Activated T-cell treated with anti-CD3 and anti-CD28 coated beads for 48 hours (primary cell): ENCODE measurements at regions not wholly inside any gene's neighbourhood (a gene's known extent, or its start where the extent isn't known, plus 50 kb on each side); places are given as distances from the start of the nearest gene placed in this dataset.
"Not testable (repeated sequence)": the region's sequence is repeated elsewhere in the genome, so short reads cannot be mapped to it uniquely, and the experiment has no call there.

Experiments
- DNase-seq: peaks from one replicate; pipeline ENCODE4 v3.0.0-alpha.2; 2020; ENCODE audit warnings: low read depth

GRCh38 chr18:70600225-70600925 is 311.5 kb downstream of the SOCS6 start:
- no peak for DNase-seq

- no peak for DNase-seq
Measured at GRCh38 chr18:70598406-70598805, 309.6 kb downstream of the SOCS6 start.

GRCh38 chr18:70582981-70583380 is 294.1 kb downstream of the SOCS6 start:
- no peak for DNase-seq

- DNase-seq: no peak
Measured at GRCh38 chr18:70578480-70578879, 289.6 kb downstream of the SOCS6 start.

GRCh38 chr18:70577023-70577420 is 288.2 kb downstream of the SOCS6 start:
- no peak for DNase-seq

- no peak for DNase-seq
Measured at GRCh38 chr18:70576276-70577022, 287.6 kb downstream of the SOCS6 start.

- DNase-seq: not testable (repeated sequence)
Measured at GRCh38 chr18:70574951-70575350, 286.1 kb downstream of the SOCS6 start.

GRCh38 chr18:70569647-70570046 is 280.8 kb downstream of the SOCS6 start:
- DNase-seq: not testable (repeated sequence)

- DNase-seq: no peak
Measured at GRCh38 chr18:70559446-70559845, 270.6 kb downstream of the SOCS6 start.

- no peak for DNase-seq
Measured at GRCh38 chr18:70558371-70558770, 269.5 kb downstream of the SOCS6 start.

- no peak for DNase-seq
Measured at GRCh38 chr18:70554854-70555445, 266.1 kb downstream of the SOCS6 start.

- DNase-seq: no peak
Measured at GRCh38 chr18:70553936-70554260, 265.1 kb downstream of the SOCS6 start.

GRCh38 chr18:70553245-70553935 is 264.5 kb downstream of the SOCS6 start:
- DNase-seq: no peak

GRCh38 chr18:70536370-70537062 is 247.7 kb downstream of the SOCS6 start:
- DNase-seq: no peak

GRCh38 chr18:70535041-70535440 is 246.2 kb downstream of the SOCS6 start:
- DNase-seq: no peak

GRCh38 chr18:70525322-70525721 is 236.5 kb downstream of the SOCS6 start:
- DNase-seq: not testable (repeated sequence)

- DNase-seq: no peak
Measured at GRCh38 chr18:70523792-70524182, 234.9 kb downstream of the SOCS6 start.

- DNase-seq: no peak
Measured at GRCh38 chr18:70523035-70523791, 234.4 kb downstream of the SOCS6 start.

GRCh38 chr18:70522183-70522680 is 233.4 kb downstream of the SOCS6 start:
- DNase-seq: no peak

- no peak for DNase-seq
Measured at GRCh38 chr18:70520867-70521266, 232.0 kb downstream of the SOCS6 start.

GRCh38 chr18:70513502-70514171 is 224.8 kb downstream of the SOCS6 start:
- DNase-seq: no peak
